DOHH2 (cell line): ENCODE measurements at regions not wholly inside any gene's neighbourhood (a gene's known extent, or its start where the extent isn't known, plus 50 kb on each side); places are given as distances from the start of the nearest gene placed in this dataset.

ENCODE experiments used
- CTCF ChIP-seq: fragments of 200-600 bp; sonication (generic); IDR thresholded peaks from one replicate; pipeline ENCODE4 v1.5.1; 2014; ENCODE audit warnings: antibody characterized with exemption, mild to moderate bottlenecking, low read depth, low read length; ENCODE audit not compliant: poor library complexity, severe bottlenecking
- EZH2phosphoT487 ChIP-seq: fragments of 200-600 bp; sonication (generic); IDR thresholded peaks from 2 replicates; pipeline ENCODE4 v1.6.1; 2017; ENCODE audit warnings: borderline replicate concordance, mild to moderate bottlenecking, antibody characterized with exemption, low read length, moderate library complexity, mixed read lengths

DNA sequence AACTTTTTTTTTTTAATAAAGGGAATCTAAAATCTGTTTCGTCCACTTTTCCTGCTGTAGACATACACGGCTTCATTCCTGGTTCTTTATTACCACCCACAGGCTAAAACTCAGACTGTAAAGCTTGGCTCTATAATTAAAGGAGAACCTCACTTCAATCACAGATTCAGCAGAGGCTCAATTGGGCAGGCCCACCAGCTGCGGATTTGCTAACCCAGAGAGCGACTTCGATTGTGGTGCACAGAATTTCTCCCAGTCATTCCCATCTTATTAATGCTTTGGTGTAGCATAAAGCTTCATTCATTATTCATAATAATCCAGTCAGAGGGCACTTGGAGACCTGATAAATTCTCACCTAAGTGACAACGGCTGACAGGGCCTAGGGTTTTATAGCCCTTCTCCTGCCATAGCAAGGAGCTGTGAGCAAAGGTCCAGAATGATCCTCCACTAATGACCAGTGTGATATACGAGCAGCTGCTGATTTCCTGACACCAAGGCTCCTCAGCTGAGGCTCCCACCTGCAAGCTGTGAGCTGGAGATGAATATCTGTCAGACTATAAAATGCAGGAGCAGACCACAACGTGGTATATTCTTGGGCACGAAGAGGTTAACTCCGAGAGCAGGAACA lies 149.0 kb downstream of the ATP6V1G3 start:
- TF ChIP-seq EZH2phosphoT487 (no peak), CTCF (no peak)
